DOHH2 (cell line): ENCODE measurements at regions not wholly inside any gene's neighbourhood (a gene's known extent, or its start where the extent isn't known, plus 50 kb on each side); places are given as distances from the start of the nearest gene placed in this dataset.

Experiments
- H3F3A ChIP-seq: fragments of 200-600 bp; sonication (generic), shearing (Covaris generic); 2 replicates; pipeline ENCODE4 v1.6.0; 2016; ENCODE audit warnings: antibody characterized with exemption, mild to moderate bottlenecking; ENCODE audit not compliant: control insufficient read depth, insufficient read depth
- H3K27ac ChIP-seq: fragments of 200-600 bp; sonication (generic); 2 replicates; pipeline ENCODE4 v1.5.1; 2014; ENCODE audit warnings: low read depth, mild to moderate bottlenecking, low read length, moderate library complexity
- H3K27me3 ChIP-seq: fragments of 200-600 bp; sonication (generic); 2 replicates; pipeline ENCODE4 v1.6.1; 2014; ENCODE audit warnings: mild to moderate bottlenecking, low read length, mixed read lengths; ENCODE audit not compliant: control insufficient read depth
- H3K36me3 ChIP-seq: fragments of 200-600 bp; sonication (generic); 2 replicates; pipeline ENCODE4 v1.6.1; 2014; ENCODE audit warnings: mild to moderate bottlenecking, low read length, moderate library complexity, mixed read lengths; ENCODE audit not compliant: control insufficient read depth
- H3K4me1 ChIP-seq: fragments of 200-600 bp; sonication (generic); 2 replicates; pipeline ENCODE4 v1.6.1; 2014; ENCODE audit warnings: mild to moderate bottlenecking, low read length, mixed read lengths; ENCODE audit not compliant: control insufficient read depth
- H3K4me2 ChIP-seq: fragments of 200-600 bp; sonication (generic); 2 replicates; pipeline ENCODE4 v1.6.0; 2014; ENCODE audit warnings: mild to moderate bottlenecking, low read length, moderate library complexity
- H3K4me3 ChIP-seq: fragments of 200-600 bp; sonication (generic); 2 replicates; pipeline ENCODE4 v1.5.1; 2014; ENCODE audit warnings: mild to moderate bottlenecking, low read length, mixed read lengths
- H3K79me2 ChIP-seq: fragments of 200-600 bp; sonication (generic); 2 replicates; pipeline ENCODE4 v1.6.1; 2014; ENCODE audit warnings: mild to moderate bottlenecking, low read length, mixed read lengths; ENCODE audit not compliant: control insufficient read depth
- H3K9me2 ChIP-seq: fragments of 200-600 bp; sonication (generic); replicated peaks from 2 replicates; pipeline ENCODE4 v1.6.1; 2014; ENCODE audit warnings: mild to moderate bottlenecking, low read length, mixed read lengths; ENCODE audit not compliant: control insufficient read depth
- H3K9me3 ChIP-seq: fragments of 200-600 bp; sonication (generic); 2 replicates; pipeline ENCODE4 v1.6.1; 2014; ENCODE audit warnings: antibody characterized with exemption, low read length, mixed read lengths; ENCODE audit not compliant: control insufficient read depth, insufficient read depth
- H4K20me1 ChIP-seq: fragments of 200-600 bp; sonication (generic); 2 replicates; pipeline ENCODE4 v1.6.0; 2014; ENCODE audit warnings: low read depth, mild to moderate bottlenecking, antibody characterized with exemption, low read length, moderate library complexity; ENCODE audit not compliant: control insufficient read depth, insufficient read depth
- EZH2phosphoT487 ChIP-seq: fragments of 200-600 bp; sonication (generic); IDR thresholded peaks from 2 replicates; pipeline ENCODE4 v1.6.1; 2017; ENCODE audit warnings: borderline replicate concordance, mild to moderate bottlenecking, antibody characterized with exemption, low read length, moderate library complexity, mixed read lengths
- TF ChIP-seq, protein P1 (sequence below): fragments of 200-600 bp; sonication (generic); IDR thresholded peaks from one replicate; pipeline ENCODE4 v1.5.1; 2014; ENCODE audit warnings: antibody characterized with exemption, mild to moderate bottlenecking, low read depth, low read length; ENCODE audit not compliant: poor library complexity, severe bottlenecking

DNA sequence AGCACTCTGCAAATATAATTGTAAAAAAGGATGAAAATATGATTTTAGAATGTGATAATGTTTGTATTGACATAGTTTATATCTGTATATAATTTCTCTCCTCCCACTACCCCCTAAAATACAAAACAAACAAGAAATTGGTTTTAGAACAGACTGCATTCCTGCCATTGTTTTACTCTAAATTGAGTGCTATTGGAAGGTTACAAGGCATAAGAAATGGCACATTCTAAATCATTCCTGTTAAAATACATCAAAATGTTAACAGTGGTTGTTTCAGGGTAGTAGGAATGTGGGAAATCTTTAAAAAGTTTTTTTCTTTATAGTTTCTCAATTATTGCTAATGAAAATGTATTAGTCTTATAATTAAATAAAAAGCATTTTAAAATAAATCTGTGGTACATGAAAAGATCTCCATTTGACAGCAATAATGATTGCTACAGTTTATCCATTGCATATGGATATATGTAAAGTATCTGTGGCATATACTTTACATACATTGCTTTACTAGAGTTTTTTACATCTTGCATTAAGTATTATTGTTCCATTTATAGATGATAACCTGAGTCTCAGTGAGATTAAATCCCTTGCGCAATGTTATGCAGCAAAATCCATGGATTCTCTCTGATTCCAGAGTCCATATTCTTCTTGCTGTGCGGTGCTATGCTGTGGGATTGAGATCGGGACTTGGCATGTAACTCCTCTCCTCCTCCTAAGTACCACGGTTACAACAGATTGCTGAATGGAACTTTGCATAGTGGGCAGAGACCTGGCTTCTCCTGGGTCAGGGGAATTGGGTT, 319.8 kb downstream of the LMO4 start:
- H3F3A ChIP-seq, result no peaks in the 10 kb centered on the region
- TF ChIP-seq, protein P1, sequence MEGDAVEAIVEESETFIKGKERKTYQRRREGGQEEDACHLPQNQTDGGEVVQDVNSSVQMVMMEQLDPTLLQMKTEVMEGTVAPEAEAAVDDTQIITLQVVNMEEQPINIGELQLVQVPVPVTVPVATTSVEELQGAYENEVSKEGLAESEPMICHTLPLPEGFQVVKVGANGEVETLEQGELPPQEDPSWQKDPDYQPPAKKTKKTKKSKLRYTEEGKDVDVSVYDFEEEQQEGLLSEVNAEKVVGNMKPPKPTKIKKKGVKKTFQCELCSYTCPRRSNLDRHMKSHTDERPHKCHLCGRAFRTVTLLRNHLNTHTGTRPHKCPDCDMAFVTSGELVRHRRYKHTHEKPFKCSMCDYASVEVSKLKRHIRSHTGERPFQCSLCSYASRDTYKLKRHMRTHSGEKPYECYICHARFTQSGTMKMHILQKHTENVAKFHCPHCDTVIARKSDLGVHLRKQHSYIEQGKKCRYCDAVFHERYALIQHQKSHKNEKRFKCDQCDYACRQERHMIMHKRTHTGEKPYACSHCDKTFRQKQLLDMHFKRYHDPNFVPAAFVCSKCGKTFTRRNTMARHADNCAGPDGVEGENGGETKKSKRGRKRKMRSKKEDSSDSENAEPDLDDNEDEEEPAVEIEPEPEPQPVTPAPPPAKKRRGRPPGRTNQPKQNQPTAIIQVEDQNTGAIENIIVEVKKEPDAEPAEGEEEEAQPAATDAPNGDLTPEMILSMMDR, result no peak
- TF ChIP-seq EZH2phosphoT487, result no peak
- H3K36me3 ChIP-seq, result no peaks in the 10 kb centered on the region
- no peak overlapping the region for H3K27ac ChIP-seq
- no peak overlapping the region for H3K4me3 ChIP-seq
- no peaks in the 10 kb centered on the region for H3K27me3 ChIP-seq
- no peaks in the 10 kb centered on the region for H3K9me3 ChIP-seq
- H3K79me2 ChIP-seq, result no peaks in the 10 kb centered on the region
- no peaks in the 10 kb centered on the region for H3K4me1 ChIP-seq
- no peak overlapping the region for H3K4me2 ChIP-seq
- H4K20me1 ChIP-seq, result no peaks in the 10 kb centered on the region
- H3K9me2 ChIP-seq, result no peaks in the 10 kb centered on the region

DNA sequence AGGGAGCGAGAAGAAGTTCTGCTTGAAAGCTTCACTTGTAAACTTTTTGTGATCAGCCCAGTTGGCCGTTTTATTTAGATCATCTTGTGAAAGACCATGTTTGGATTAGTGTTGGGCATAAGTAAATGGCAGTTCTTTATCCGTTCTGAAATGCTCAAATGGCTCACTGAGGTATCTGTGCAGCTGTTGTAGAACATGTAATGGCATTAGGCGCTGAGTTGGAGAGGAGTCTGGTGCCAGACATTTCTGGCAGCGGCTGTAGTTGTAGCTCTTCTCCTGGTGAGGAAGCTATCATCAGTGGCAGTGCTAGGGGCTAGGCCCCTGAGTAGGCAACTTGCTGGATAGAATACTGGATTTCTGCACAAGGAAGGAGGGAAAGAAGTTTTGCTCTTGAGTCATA, 321.6 kb downstream of the LMO4 start:
- no peaks in the 10 kb centered on the region for H3K4me1 ChIP-seq
- H3K4me2 ChIP-seq, result no peak overlapping the region
- H3K27ac ChIP-seq, result no peak overlapping the region
- H3K79me2 ChIP-seq, result no peaks in the 10 kb centered on the region
- no peaks in the 10 kb centered on the region for H3K36me3 ChIP-seq
- no peaks in the 10 kb centered on the region for H3F3A ChIP-seq
- no peak overlapping the region for H3K4me3 ChIP-seq
- H3K9me2 ChIP-seq, result no peaks in the 10 kb centered on the region
- TF ChIP-seq, protein P1, result no peak
- no peak for TF ChIP-seq EZH2phosphoT487
- H3K9me3 ChIP-seq, result no peaks in the 10 kb centered on the region
- no peaks in the 10 kb centered on the region for H3K27me3 ChIP-seq
- H4K20me1 ChIP-seq, result no peaks in the 10 kb centered on the region

DNA sequence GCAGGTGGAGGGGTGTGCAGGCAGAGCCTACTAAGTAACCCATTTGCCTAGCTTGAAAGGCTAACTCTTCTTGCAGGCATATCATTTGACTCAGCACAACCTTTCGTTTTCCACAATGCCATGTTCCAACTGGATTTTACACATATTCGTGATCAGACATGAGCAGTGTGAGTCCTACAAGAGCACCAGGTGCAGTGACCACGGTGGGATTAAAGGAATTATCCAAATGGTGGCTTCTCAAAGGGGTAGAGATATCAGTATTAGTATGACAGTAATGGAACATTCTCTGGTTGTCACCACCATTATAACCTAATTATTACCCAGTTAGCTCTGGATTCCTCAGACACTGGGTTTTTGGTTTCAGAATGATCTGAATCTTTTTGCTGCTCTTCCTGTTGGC, 323.5 kb downstream of the LMO4 start:
- Histone ChIP-seq H3K27ac (no peak overlapping the region), H3K4me3 (no peak overlapping the region), H3K4me1 (no peaks in the 10 kb centered on the region)

More for the DNA sequence above, 323.5 kb downstream of the LMO4 start:
- no peaks in the 10 kb centered on the region for H3F3A ChIP-seq
- no peaks in the 10 kb centered on the region for H3K36me3 ChIP-seq
- TF ChIP-seq, protein P1, result no peak
- TF ChIP-seq EZH2phosphoT487, result no peak
- no peaks in the 10 kb centered on the region for H4K20me1 ChIP-seq
- no peaks in the 10 kb centered on the region for H3K27me3 ChIP-seq
- no peaks in the 10 kb centered on the region for H3K79me2 ChIP-seq
- no peaks in the 10 kb centered on the region for H3K9me3 ChIP-seq
- H3K9me2 ChIP-seq, result no peaks in the 10 kb centered on the region
- H3K4me2 ChIP-seq, result no peak overlapping the region
